H54 (cell line): ENCODE measurements at regions not wholly inside any gene's neighbourhood (a gene's known extent, or its start where the extent isn't known, plus 50 kb on each side); places are given as distances from the start of the nearest gene placed in this dataset.

Experiments
- DNase-seq: peaks from one replicate; pipeline ENCODE4 v3.0.0; 2011; ENCODE audit warnings: low spot score, mixed read lengths; ENCODE audit not compliant: insufficient read length
- FAIRE-seq: peaks from 3 replicates; lab custom pipeline; 2011; peaks lifted over from hg19 to GRCh38; lab: Jason Lieb, UNC
- POLR2A ChIP-seq: IDR thresholded peaks from 2 replicates; pipeline ENCODE4 v1.6.1; 2011; ENCODE audit warnings: low read depth, mild to moderate bottlenecking, low read length

GRCh38 chr11:112400476-112401014 lies 139.9 kb upstream of the PLET1 start:
- no peak for TF ChIP-seq POLR2A
- FAIRE-seq (no peak), DNase-seq (no peak)

DNA sequence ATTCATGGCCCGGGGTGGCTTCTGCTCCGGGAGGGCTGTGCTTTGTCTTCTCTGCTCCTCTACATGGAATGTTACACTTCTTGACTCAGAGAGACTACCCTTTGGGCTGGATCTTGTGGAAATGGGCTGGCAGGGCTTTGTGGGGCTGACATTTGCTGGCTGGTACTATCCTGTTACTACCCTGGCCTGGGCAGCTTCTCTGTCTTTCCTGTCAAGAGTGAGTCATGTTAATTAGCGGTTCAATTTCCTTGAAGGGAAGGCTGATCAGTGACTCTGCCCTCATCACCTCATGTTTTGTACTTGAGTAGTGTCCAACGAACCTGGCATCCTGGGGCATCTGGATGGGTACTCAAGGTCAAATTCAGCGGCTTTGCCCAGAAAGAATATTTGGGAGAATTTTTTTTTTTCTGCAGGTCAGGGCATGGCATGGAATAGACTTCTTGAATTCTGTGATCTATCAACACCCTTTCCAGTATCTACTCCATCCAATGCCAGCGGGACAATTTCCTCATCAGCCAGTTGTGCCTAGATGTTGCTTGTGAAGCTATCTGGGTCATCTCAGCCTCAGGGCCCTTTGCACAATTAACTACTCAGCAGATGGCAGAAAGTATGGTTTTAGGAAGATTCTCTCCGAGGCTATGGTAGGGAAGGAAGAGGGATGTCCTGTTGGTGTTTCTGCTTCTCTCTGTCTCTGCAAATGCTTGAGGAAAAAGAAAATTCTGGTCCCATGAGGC lies 140.5 kb upstream of the PLET1 start:
- TF ChIP-seq POLR2A: no peak
- DNase-seq (no peak), FAIRE-seq (no peak)

DNA sequence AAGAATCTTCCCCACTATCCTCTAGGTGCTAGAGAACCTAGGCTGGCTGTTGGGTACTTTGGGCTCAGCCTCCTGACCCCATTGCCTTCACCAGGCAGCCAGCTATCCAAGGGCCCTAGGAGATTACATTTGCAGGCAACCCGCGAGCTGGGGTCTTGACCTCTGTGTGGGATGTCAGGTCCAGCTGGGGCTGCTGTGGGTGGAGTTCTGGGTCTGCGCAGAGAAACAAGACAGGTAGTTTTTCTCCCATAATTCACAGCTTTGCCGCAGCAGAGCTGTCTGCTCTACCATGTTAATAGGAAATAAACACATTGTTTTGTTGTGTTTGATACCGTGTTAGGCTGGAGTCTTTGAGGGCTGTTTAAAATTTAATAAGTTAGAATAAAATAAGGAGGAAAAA lies 142.8 kb upstream of the PLET1 start:
- no peak for DNase-seq
- FAIRE-seq: no peak
- TF ChIP-seq POLR2A: no peak

- no peak for FAIRE-seq
- no peak for TF ChIP-seq POLR2A
- DNase-seq: no peak
These were observed 143.5 kb upstream of the PLET1 start for GRCh38 chr11:112404112-112404511.

DNA sequence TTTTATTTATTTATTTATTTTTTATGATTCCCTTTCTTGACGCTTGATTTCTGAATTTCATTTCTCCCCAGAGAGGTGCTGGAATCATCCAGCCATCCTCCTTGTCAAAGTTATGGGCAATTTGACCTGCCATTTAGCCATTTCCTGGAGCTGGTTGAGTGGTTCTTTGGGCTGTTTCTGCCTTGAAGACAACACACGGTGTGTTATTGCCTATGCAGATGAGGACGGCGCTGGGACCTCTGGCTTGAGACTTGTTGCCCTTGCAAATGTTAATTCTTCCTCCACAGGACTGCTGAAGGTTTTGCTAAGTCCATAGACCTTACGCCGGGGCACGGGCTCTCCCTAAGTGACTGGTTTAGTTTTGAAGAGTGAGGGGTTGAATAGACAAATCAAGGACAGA lies 147.9 kb upstream of the PLET1 start:
- no peak for TF ChIP-seq POLR2A
- no peak for FAIRE-seq
- no peak for DNase-seq

GRCh38 chr11:112410325-112410724 lies 149.7 kb upstream of the PLET1 start:
- DNase-seq (no peak), FAIRE-seq (no peak)
- no peak for TF ChIP-seq POLR2A

GRCh38 chr11:112412383-112412782 lies 151.7 kb upstream of the PLET1 start:
- TF ChIP-seq POLR2A: no peak
- DNase-seq: no peak
- FAIRE-seq: no peak

- no peak for TF ChIP-seq POLR2A
- FAIRE-seq (no peak), DNase-seq (no peak)
These were observed 156.7 kb upstream of the PLET1 start for GRCh38 chr11:112417339-112417738.

DNA sequence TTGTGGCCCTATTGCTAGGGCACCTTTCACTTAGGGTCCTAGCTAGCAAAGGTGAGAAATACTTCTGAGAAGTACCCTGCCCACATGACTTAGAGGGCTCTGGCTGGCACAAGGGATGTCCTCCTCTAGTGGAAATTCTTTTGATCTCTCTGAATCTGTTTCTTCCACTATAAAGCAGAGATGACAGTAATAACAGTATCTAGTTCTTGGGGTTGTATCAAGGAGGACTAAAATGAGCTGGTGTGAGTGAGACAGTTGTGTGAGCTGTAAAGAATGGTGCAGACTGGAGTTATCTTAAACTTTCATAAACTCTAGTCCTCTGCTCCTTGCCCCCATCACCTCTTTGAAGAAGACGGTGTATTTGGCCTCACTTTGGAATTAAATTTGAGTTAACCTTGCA lies 157.8 kb upstream of the PLET1 start:
- no peak for TF ChIP-seq POLR2A
- DNase-seq: no peak
- FAIRE-seq: no peak

GRCh38 chr11:112421879-112422278 lies 161.2 kb upstream of the PLET1 start:
- FAIRE-seq (no peak), DNase-seq (no peak)
- TF ChIP-seq POLR2A: no peak

GRCh38 chr11:112425121-112425520 lies 164.5 kb upstream of the PLET1 start:
- no peak for TF ChIP-seq POLR2A
- FAIRE-seq (no peak), DNase-seq (no peak)

DNA sequence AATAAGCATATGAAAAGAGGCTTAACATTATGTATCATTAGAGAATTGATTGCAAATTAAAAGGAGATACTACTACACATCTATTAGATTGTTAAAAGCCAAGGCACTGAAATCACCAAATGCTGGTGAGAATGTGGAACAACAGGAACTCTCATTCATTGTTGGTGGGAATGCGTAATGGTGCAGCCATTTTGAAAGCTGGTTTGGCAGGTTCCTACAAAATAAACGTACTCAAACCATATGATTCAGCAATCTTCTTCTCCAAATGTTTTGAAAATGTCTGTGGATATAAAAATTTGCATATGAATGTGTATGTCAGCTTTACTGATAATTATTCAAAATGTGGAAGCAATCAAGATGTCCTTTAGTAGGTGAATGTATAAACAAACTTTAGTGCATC lies 176.4 kb upstream of the PLET1 start:
- DNase-seq (no peak), FAIRE-seq (no peak)
- no peak for TF ChIP-seq POLR2A

GRCh38 chr11:112439614-112440013 lies 179.0 kb upstream of the PLET1 start:
- DNase-seq (no peak), FAIRE-seq (no peak)
- no peak for TF ChIP-seq POLR2A

DNA sequence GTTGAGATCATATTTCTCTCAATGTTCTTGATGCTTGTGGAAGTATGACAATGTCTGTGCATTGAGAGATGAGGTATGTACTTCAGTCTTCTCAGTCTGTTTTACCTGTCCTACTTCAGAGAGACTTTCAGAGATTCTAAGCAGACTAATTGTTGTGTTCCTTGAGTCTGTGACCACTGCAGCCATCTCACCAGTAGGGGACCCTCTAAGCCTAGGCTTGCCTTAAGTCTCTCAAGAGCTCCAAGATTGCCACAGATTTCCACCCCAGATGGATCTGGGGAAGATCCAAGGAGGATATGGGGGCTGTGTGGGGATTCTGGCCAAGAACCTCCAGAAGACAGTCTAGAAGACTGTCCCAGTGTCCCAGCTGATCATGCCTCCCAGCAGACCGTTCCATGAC lies 179.9 kb upstream of the PLET1 start:
- no peak for TF ChIP-seq POLR2A
- DNase-seq (no peak), FAIRE-seq (no peak)

GRCh38 chr11:112448168-112448567 lies 187.5 kb upstream of the PLET1 start:
- DNase-seq: no peak
- no peak for TF ChIP-seq POLR2A
- FAIRE-seq: no peak
